ENCODE measurements at regions not wholly inside any gene's neighbourhood (a gene's known extent, or its start where the extent isn't known, plus 50 kb on each side); places are given as distances from the start of the nearest gene placed in this dataset.
"Not testable (repeated sequence)": the region's sequence is repeated elsewhere in the genome, so short reads cannot be mapped to it uniquely, and the experiment has no call there.

- intact Hi-C loops (cut with micrococcal nuclease): no loop called here
Measured at GRCh38 chr12:13367973-13368372, 171.4 kb downstream of the EMP1 start.

DNA sequence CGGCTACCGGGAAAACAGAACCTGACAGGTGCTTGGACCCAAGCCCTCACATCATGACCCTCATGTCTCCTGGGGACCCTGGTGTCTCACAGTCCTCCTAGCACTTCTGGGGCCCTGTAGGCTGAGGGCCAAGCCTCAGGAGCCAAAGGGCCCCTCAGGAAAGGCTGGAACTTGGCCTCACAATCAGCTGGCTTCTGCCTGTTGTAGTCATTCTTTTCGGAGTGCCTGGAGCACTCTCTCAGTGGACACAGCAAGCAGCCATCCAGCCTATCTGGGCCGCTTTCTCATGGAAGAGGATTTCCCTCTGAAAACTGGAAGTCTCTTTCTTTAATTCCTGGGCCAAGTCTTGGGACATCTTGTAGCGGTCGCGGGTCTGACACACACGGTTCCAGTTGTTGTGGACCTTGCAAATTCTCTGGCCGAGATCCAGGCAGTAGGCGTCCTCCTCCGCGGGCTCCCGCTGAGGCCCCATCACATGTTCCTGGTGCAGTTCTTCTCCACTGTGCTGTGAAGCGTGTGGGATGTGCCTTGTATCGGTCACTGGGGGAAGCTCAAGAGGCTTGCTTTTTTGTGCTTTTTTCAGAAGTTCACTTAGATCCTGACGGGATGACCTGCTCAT, 169.3 kb downstream of the EMP1 start:
- intact Hi-C loops (cut with micrococcal nuclease): no loop called here

DNA sequence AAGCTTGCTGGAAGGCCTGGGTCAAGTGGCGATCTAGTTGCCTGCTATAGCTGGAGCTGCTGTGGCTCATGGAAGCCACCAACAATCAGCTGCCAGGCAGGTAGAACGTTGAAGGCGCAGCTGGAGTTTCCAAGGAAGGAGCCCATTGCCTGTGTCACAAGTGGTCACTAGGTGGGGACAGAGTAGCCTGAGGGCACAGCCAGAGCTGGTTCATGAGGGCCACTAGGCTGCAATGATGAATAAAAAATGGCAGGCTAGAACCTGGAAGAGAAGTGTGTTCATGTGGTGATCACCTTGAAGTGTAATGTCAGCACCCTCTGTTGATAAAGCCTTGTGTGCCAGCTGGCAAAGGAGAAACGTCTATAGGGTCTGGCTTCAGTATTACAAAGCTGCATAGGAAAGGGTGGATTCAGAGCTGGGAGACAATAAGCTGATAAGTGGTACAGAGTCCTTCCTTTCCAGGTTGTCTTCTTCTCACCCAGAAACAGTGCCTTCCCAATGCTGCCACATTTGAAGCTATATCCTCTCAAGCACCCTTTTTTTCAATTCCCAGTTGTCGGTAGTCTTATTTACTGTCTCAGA, 165.8 kb downstream of the EMP1 start:
- intact Hi-C loops (cut with micrococcal nuclease): loop anchor here (1.0 kb wide), 2 partner anchors 299 to 805 kb away; no protein-coding TSS in a partner anchor

DNA sequence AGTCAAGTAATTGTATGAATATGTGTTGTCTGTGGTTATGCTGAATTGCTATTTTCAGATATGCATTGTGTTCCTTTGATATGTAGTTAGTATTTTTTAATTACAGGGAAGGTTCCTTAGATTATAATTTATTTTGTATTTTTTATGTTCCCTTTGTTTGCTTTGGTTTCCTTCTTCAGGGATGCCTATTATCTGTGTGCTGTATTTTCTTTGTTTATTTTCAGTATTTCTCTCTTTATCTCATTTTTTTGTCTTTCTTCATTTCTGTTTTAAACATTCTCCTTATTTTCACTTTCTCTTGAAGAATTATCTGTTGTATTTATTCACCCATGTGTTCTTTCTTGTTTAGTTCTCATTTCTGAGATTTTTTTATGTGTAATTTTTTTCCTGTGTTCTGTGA, 163.1 kb downstream of the EMP1 start:
- intact Hi-C loops (cut with micrococcal nuclease): no loop called here

- intact Hi-C loops (cut with micrococcal nuclease): no loop called here
Measured at GRCh38 chr12:13358391-13358905, 161.9 kb downstream of the EMP1 start.

- intact Hi-C loops (cut with micrococcal nuclease): no loop called here
Measured at GRCh38 chr12:13350946-13351345, 154.4 kb downstream of the EMP1 start.

- intact Hi-C loops (cut with micrococcal nuclease): no loop called here
Measured at GRCh38 chr12:13350381-13350780, 153.9 kb downstream of the EMP1 start.

DNA sequence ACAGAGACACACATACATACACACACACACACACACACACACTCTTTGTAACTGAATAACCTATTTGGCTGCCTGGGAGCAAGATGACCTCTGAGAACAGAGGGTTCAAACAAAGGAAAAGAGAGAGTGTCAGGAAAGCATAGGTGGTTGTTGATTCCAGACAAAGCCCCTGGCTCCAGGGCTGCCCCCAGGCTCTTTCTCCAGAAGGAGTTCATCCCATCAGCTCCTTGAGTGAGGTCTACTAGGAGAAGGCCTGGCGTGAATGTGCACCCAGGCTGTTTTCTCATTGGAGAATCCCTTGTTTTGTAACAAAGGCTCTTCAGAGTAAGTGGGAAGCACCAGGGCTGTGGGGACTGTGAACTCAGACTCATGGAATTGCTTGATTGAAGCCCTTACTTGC, 151.9 kb downstream of the EMP1 start:
- intact Hi-C loops (cut with micrococcal nuclease): no loop called here

GRCh38 chr12:13347241-13348043, 150.9 kb downstream of the EMP1 start:
- intact Hi-C loops (cut with micrococcal nuclease): no loop called here

- intact Hi-C loops (cut with micrococcal nuclease): no loop called here
Measured at GRCh38 chr12:13345722-13346121, 149.2 kb downstream of the EMP1 start.

- intact Hi-C loops (cut with micrococcal nuclease): no loop called here
Measured at GRCh38 chr12:13343375-13343774, 146.8 kb downstream of the EMP1 start.

- intact Hi-C loops (cut with micrococcal nuclease): no loop called here
Measured at GRCh38 chr12:13342971-13343370, 146.4 kb downstream of the EMP1 start.

- intact Hi-C loops (cut with micrococcal nuclease): no loop called here
Measured at GRCh38 chr12:13340149-13340548, 143.6 kb downstream of the EMP1 start.

GRCh38 chr12:13339538-13339937, 143.0 kb downstream of the EMP1 start:
- intact Hi-C loops (cut with micrococcal nuclease): no loop called here

GRCh38 chr12:13339091-13339490, 142.6 kb downstream of the EMP1 start:
- intact Hi-C loops (cut with micrococcal nuclease): no loop called here

GRCh38 chr12:13337791-13338190, 141.3 kb downstream of the EMP1 start:
- intact Hi-C loops (cut with micrococcal nuclease): no loop called here

DNA sequence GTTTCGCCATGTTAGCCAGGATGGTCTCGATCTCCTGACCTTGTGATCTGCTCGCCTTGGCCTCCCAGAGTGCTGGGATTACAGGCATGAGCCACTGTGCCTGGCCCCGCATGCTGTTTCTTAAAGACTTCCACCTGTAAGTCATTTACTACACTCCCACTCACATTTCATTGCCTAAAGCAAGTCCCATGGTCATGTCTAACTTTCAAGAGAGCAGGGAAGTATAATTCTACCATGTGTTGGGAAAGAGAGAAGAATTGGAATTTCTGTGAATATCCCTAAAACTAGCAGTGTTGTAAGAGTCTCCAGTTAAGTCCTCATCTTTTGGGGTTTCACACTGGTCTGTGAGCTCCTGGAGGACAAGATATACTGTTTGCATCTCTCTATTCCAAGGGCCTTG, 139.7 kb downstream of the EMP1 start:
- intact Hi-C loops (cut with micrococcal nuclease): no loop called here

DNA sequence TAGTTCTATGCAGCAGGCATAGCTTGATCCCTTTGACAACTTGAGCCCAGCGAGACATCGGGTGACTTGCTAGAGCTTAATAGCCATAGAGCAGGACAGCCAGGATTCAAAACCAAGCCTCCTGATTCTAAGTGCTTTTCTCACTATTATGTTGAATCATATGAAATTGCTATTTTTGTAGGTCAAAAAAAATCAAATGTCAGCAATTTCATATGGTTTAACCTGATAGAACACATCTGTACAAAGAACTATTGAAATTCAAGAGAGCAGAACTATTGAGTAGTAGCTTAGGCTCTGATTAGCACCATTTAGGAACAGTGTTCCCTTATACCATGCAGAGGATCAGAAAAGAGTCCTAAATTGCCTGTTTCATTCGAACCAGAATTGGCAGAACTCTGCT, 132.0 kb downstream of the EMP1 start:
- intact Hi-C loops (cut with micrococcal nuclease): no loop called here

DNA sequence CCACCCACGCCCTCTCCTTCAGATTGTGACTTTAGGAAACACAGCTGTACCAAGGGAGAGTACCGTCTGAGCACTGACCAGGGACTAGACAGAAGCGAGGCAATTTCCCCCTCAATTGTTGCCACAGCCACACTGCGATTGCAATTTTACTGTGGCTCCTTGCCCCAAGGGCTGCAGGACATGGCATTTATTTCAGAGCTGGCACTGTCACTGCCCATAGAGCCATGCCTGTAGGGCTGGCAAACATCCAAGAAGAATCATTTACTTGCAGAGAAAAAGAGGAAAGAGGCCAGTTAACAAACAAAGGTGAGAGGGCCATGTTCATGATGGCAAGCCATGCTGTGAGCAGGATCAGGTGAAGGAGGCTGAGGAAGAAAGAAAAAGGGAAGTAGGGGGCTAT, 129.6 kb downstream of the EMP1 start:
- intact Hi-C loops (cut with micrococcal nuclease): no loop called here

DNA sequence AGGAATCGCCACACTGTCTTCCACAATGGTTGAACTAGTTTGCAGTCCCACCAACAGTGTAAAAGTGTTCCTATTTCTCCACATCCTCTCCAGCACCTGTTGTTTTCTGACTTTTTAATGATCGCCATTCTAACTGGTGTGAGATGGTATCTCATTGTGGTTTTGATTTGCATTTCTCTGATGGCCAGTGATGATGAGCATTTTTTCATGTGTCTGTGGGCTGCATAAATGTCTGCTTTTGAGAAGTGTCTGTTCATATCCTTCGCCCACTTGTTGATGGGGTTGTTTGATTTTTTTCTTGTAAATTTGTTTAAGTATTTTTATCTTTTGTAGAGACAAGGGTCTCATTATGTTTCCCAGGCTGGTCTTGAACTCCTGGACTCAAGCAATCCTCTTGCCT, 128.5 kb downstream of the EMP1 start:
- intact Hi-C loops (cut with micrococcal nuclease): not testable (repeated sequence)

DNA sequence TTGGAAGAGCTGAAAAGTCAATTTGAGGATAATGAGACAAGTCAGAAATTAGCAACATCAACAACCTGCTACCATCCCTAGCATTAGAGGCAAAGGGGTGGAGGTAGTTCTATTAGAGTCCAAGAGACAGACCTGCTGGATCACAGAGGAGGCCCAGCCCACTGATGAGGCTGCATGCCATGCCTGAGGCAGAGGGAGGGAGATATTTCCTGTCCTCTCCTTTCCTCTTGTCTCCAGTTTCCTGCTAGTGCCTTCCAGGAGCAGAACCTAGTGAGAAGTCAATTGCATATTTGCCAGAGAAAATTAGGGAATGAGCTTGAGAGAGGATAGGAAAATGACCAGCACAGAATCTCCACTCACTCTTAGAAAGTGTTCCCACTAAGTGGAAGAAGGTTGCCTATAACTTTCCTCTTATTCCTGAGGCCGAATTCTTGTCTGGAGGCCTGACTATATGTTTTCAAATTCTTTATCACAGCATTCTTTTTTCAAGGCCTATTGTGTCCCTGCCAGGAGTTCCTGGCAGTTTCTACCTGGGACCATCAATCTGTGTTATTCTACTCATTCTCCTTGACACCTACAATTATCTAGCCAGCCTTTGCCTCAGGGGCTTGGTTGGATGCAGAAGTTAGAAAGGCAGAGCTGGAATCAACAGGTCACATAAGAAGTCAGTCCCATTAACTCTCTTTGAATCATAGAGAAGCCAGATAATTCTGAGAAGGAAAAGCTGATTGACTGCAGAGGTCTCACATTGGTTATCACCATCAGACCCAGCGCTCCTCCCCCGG, 121.9 kb downstream of the EMP1 start:
- intact Hi-C loops (cut with micrococcal nuclease): no loop called here

Measured in T-helper 1 cell treated with Interleukin-12 subunit alpha and Interleukin-12 subunit beta and Interleukin-4 antibody, amounts not matched to agents 30 ng/mL and 1 ng/mL, for 36 hours (primary cell).